ENCODE measurements at regions not wholly inside any gene's neighbourhood (a gene's known extent, or its start where the extent isn't known, plus 50 kb on each side); places are given as distances from the start of the nearest gene placed in this dataset.
A peak's percentile ranks its signal among the peaks of the same experiment; 100 is the strongest.
"Not testable (repeated sequence)": the region's sequence is repeated elsewhere in the genome, so short reads cannot be mapped to it uniquely, and the experiment has no call there.

- no peak for DNase-seq
Measured at GRCh38 chr22:44650806-44651205, 51.2 kb upstream of the PRR5 start.

- no peak for DNase-seq
Measured at GRCh38 chr22:44648821-44649565, 53.0 kb upstream of the PRR5 start.

- DNase-seq = no peak
Measured at GRCh38 chr22:44648085-44648820, 53.8 kb upstream of the PRR5 start.

- no peak for DNase-seq
Measured at GRCh38 chr22:44647141-44647540, 54.9 kb upstream of the PRR5 start.

GRCh38 chr22:44646668-44647067, 55.3 kb upstream of the PRR5 start:
- DNase-seq = no peak

- DNase-seq = no peak
Measured at GRCh38 chr22:44646141-44646540, 55.9 kb upstream of the PRR5 start.

GRCh38 chr22:44645531-44645930, 56.5 kb upstream of the PRR5 start:
- no peak for DNase-seq

GRCh38 chr22:44645083-44645482, 56.9 kb upstream of the PRR5 start:
- no peak for DNase-seq

- DNase-seq = not testable (repeated sequence)
Measured at GRCh38 chr22:44643526-44644101, 58.4 kb upstream of the PRR5 start.

- no peak for DNase-seq
Measured at GRCh38 chr22:44642096-44642644, 59.8 kb upstream of the PRR5 start.

- no peak for DNase-seq
Measured at GRCh38 chr22:44640618-44641155, 61.3 kb upstream of the PRR5 start.

GRCh38 chr22:44639891-44640617, 62.0 kb upstream of the PRR5 start:
- peak; percentile 65 for DNase-seq

- no peak for DNase-seq
Measured at GRCh38 chr22:44638971-44639760, 62.8 kb upstream of the PRR5 start.

GRCh38 chr22:44636502-44637206, 65.3 kb upstream of the PRR5 start:
- DNase-seq = not testable (repeated sequence)

- DNase-seq = not testable (repeated sequence)
Measured at GRCh38 chr22:44635567-44635966, 66.4 kb upstream of the PRR5 start.

- DNase-seq = no peak
Measured at GRCh38 chr22:44634426-44635321, 67.3 kb upstream of the PRR5 start.

- no peak for DNase-seq
Measured at GRCh38 chr22:44633647-44634046, 68.4 kb upstream of the PRR5 start.

GRCh38 chr22:44632541-44633396, 69.2 kb upstream of the PRR5 start:
- DNase-seq = peak; percentile 58

- no peak for DNase-seq
Measured at GRCh38 chr22:44630826-44631225, 71.2 kb upstream of the PRR5 start.
